HG03521 (cell line): ENCODE measurements at regions not wholly inside any gene's neighbourhood (a gene's known extent, or its start where the extent isn't known, plus 50 kb on each side); places are given as distances from the start of the nearest gene placed in this dataset.
A peak's percentile ranks its signal among the peaks of the same experiment; 100 is the strongest.

Source experiments
- ATAC-seq: cut with Tn5 transposase; IDR thresholded peaks from one replicate; pipeline ENCODE4 v1.9.1; 2021; ENCODE audit warnings: mild to moderate bottlenecking, moderate library complexity; ENCODE audit not compliant: unreplicated experiment

GRCh38 chr5:107294211-107294550 lies 376.6 kb downstream of the EFNA5 start:
- ATAC-seq, result peak; percentile 58

- peak; percentile 3 for ATAC-seq
Observed at GRCh38 chr5:107293541-107294210, 377.1 kb downstream of the EFNA5 start.

- ATAC-seq, result no peak
Observed at GRCh38 chr5:107291866-107292265, 378.9 kb downstream of the EFNA5 start.

GRCh38 chr5:107290780-107291398 lies 379.8 kb downstream of the EFNA5 start:
- ATAC-seq, result no peak

- peak; percentile 92 for ATAC-seq
Observed at GRCh38 chr5:107289030-107289714, 381.6 kb downstream of the EFNA5 start.

- no peak for ATAC-seq
Observed at GRCh38 chr5:107286447-107287098, 384.2 kb downstream of the EFNA5 start.

- no peak for ATAC-seq
Observed at GRCh38 chr5:107285772-107286171, 385.0 kb downstream of the EFNA5 start.

GRCh38 chr5:107284822-107285525 lies 385.8 kb downstream of the EFNA5 start:
- no peak for ATAC-seq

GRCh38 chr5:107282061-107282460 lies 388.7 kb downstream of the EFNA5 start:
- no peak for ATAC-seq

- no peak for ATAC-seq
Observed at GRCh38 chr5:107278774-107279173, 392.0 kb downstream of the EFNA5 start.

GRCh38 chr5:107277485-107278125 lies 393.1 kb downstream of the EFNA5 start:
- ATAC-seq, result no peak

- no peak for ATAC-seq
Observed at GRCh38 chr5:107275333-107275732, 395.4 kb downstream of the EFNA5 start.

- no peak for ATAC-seq
Observed at GRCh38 chr5:107274571-107274970, 396.2 kb downstream of the EFNA5 start.

- no peak for ATAC-seq
Observed at GRCh38 chr5:107272954-107273353, 397.8 kb downstream of the EFNA5 start.

GRCh38 chr5:107272509-107272908 lies 398.2 kb downstream of the EFNA5 start:
- ATAC-seq, result no peak

- ATAC-seq, result no peak
Observed at GRCh38 chr5:107271682-107272350, 398.9 kb downstream of the EFNA5 start.

GRCh38 chr5:107270561-107270960 lies 400.2 kb downstream of the EFNA5 start:
- ATAC-seq, result no peak

GRCh38 chr5:107269678-107270077 lies 401.1 kb downstream of the EFNA5 start:
- ATAC-seq, result no peak

- no peak for ATAC-seq
Observed at GRCh38 chr5:107269256-107269655, 401.5 kb downstream of the EFNA5 start.

GRCh38 chr5:107268241-107268640 lies 402.5 kb downstream of the EFNA5 start:
- ATAC-seq, result no peak
